ENCODE measurements at regions not wholly inside any gene's neighbourhood (a gene's known extent, or its start where the extent isn't known, plus 50 kb on each side); places are given as distances from the start of the nearest gene placed in this dataset.

- TF ChIP-seq CTCF (IDR thresholded peaks at IDR 0.05) (no peak), REST (IDR thresholded peaks at IDR 0.05; ENCODE audit: insufficient read depth in 1 of 2, low read depth in 2 of 2, low read length in 1 of 2) (no peak), SIN3A (IDR thresholded peaks at IDR 0.05; ENCODE audit: borderline replicate concordance, insufficient read depth, low read depth, low read length) (no peak), POLR2AphosphoS5 (IDR thresholded peaks at IDR 0.05; ENCODE audit: low read depth, low read length) (no peak)
Observed at GRCh38 chr6:9044426-9044825, 609.1 kb upstream of the SLC35B3 start.

All from Panc1 (cell line).